GM18861 (cell line): ENCODE measurements at regions not wholly inside any gene's neighbourhood (a gene's known extent, or its start where the extent isn't known, plus 50 kb on each side); places are given as distances from the start of the nearest gene placed in this dataset.
A peak's percentile ranks its signal among the peaks of the same experiment; 100 is the strongest.
"Not testable (repeated sequence)": the region's sequence is repeated elsewhere in the genome, so short reads cannot be mapped to it uniquely, and the experiment has no call there.

Source experiments
- ATAC-seq: cut with Tn5 transposase; IDR thresholded peaks from one replicate; pipeline ENCODE4 v1.9.1; 2021; ENCODE audit not compliant: unreplicated experiment

DNA sequence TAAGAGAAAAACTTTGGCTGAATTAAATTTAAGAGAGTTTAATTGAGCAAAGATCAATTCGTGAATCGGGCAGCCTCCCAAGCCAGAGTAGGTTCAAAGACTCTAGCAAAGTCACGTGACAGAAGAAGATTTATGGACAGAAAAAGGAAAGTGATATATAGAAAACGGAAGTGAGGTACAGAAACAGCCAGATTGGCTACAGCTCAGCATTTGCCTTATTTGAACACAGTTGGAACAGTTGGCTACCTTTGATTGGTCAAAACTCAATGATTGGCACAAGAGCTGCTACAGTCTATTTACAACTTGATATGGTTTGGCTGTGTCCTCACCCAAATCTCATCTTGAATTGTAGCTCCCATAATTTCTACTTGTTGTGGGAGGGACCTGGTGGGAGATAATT lies 102.6 kb downstream of the PLG start:
- ATAC-seq: no peak

DNA sequence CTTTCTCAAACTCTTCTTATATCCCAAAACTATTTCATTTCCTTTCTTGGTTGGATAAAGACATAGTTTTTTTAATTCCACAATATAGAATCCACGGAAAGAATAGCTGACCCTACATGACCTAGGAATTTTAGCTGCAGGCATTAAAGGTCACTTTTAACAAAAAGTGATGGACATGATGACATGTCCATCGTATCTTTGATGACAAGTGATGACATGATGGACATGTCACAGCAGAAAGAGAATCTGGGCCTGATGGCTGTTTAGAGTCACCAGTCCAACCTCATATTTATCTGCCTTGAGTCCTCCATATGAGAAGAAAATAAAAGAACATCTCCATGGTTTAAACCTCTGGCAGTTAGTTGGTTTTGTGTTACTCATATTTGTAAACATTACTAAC lies 106.2 kb downstream of the PLG start:
- ATAC-seq: no peak

DNA sequence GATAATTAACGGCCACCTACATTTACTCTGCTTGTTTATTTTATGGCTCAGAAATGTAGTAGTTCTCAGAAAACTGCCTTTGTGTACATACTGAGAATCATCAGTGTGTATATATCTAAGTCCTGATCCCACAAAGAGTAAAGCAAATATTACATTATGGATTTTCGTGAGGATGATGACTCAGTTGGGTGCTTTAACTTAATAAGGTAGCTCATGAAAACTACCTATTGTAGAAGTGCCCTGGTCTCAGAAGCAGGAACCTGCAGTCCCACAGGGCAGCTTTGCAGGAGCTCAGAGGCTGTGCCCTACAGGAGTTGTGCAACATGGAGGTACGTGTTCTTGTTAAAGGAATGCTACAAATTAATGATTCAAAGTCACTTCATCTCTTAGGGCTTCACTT lies 108.2 kb downstream of the PLG start:
- no peak for ATAC-seq

DNA sequence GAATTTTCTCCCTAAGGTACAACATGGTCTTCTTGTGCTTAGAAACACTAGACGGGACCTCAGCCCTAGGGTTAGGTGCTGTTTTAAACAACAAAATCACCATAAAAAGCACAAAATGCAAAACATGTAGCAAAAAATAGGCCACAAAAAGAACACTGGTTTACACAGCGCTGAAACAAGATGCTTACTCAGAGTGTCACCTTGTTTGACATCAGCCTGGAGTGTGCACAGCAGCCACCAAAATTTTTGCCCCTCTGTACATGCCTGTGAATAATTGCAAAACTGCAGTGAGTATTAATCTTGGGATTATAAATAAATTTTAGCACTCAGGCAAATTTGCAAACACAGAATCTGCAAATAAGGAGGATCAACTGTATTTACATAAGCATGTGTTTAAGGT lies 110.1 kb downstream of the PLG start:
- no peak for ATAC-seq

DNA sequence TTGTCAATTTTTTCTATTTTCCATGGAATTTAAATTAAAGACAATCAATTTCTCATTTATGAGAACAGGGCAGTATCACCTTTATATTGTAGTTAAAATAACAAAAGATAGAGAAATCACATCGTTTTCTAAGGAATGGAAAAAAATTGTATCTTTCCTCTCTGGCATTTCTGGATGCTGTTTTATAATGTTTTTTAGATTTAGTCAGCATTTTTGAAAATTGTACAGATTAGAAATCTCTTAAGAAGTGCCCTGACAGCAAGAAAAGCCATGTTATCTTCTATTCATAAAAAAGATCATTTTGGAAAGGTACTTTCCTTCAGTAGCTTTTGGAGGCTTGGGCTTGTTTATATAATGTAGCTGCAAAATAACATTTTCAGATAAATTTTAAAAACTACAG lies 116.9 kb downstream of the PLG start:
- ATAC-seq: no peak

DNA sequence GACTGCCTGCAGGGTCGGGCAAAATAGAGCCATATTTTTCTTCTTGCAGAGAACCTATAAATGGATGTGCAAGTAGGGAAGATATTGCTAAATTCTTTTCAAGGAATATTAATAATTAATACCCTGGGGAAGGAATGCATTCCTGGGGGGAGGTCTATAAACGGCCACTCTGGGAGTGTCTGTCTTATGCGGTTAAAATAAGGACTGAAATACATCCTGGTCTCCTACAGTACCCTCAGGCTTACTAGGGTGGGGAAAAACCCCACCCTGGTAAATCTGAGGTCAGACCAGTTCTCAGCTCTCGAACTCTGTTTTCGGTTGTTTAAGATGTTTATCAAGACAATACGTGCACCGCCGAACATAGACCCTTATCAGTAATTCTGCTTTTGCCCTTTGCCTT lies 118.6 kb downstream of the PLG start:
- not testable (repeated sequence) for ATAC-seq

DNA sequence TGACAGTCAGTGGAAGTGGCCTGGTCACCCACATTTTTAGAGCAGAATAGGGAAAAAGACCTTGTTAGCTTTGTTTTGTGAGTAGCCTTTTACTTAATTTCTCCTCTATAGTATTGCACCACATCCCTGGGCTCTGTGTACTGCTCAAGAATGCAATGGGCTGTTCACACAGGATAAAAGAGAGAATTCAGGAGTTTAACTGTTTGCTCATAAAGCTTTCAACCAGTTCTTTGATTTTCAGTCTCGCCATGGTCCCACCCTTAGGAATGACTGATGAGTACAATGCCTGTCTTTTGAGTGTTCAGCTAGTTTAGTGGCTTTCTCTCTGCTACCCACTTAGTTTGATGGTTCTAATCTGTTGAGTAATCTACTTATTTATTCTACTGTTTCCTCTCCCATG lies 129.7 kb downstream of the PLG start:
- ATAC-seq: no peak

DNA sequence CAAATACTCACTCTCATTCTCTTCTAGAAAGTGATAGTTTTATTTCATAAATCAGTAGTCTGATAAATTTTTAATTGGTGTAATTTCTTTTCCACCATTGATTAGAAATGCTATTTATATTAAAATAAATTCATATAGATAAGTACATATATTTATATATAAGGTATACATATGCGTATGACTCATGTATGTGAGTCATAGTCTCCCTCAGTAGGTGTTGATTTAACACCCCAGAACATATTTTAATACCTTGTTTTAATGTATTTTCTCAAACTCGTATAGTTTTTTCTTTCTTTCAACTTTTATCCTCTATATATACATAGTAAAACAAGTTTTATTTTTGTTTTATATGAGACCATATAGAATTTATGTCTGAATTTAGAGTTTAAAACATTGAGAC lies 130.4 kb downstream of the PLG start:
- no peak for ATAC-seq

DNA sequence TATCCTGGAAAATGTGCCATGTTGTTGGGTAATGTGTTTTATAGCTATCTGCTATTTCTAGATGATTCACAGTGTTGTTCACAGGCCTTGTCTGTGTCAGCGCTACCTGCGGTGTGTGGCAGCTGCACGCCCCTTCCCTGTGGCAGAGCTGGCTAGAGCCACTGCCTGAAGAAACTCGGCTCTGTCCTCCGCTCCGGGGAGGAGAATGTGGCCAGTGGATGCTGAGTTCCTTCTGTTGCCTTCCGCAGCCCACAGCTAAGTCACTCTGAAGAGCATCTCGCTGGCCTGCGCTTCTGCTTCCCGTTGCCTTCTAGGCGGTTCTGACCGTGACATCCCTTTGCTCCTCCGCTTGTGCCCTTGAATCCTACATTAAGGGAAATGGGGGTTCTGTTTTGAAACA lies 135.1 kb downstream of the PLG start:
- no peak for ATAC-seq

DNA sequence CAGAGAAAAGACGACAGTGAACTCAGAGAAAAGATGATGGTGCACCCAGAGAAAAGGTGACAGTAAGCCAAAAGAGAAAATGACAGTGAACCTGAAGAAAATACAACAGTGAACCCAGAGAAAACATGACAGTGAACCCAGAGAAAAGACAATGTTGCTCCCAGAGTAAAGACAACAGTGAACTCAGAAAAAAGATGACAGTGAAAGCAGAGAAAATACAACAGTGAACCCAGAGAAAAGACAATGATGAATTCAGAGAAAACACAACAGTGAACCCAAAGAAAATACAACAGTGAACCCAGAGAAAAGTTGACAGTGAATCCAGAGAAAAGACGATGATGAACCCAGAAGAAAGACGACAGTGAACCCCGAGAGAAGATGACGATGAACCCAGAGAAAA lies 140.5 kb upstream of the MAP3K4 start:
- no peak for ATAC-seq

DNA sequence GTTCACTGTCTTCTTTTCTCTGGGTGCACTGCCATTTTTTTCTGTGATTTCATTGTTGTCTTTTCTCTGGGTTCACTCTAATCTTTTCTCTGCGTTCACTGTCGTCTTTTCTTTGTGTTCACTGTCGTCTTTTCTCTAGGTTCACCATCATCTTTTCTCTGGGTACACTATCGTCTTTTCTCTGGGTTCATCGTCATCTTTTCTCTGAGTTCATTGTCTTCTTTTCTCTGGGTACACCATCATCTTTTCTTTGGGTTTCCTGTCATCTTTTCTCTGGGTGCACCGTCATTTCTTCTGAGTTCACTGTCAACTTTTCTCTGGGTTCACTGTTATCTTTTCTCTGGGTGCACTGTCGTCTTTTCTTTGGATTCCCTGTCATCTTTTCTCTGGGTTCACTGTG lies 137.6 kb upstream of the MAP3K4 start:
- ATAC-seq: no peak

DNA sequence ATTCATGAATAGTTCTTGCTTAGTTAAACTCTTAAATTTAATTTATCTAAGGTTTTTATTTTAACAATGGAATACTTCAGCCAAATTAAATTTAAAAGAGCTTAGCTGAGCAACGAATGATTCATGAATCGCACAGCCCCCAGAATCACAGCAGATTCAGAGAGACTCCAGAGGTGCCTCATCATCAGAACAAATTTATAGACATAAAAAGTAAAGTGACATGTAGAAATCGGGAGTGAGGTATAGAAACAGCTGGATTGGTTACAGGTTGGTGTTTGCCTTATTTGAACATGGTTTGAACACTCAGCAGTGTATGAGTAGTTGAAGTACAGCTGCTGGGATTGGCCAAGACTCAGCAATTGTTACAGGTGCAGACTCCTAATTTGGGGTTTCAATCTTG lies 132.7 kb upstream of the MAP3K4 start:
- no peak for ATAC-seq

DNA sequence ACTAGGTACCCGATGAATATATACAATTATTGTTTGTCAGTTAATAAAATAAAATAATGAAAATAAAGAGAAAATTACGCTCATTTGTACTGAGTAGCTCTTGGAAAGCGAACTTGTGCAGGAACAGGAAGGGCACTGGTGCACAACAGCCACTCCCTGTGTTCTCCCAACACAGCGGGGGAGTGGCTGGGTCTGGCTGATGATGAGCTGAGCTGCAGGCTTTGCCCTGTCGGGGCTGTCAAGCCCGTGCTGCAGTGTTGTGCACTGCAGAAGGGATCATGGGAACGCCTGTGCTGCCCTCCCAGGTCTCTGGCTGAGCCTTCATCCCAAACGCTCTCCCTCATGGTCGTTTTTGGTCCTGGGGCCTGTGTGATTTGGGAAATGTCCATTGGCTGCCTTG lies 131.7 kb upstream of the MAP3K4 start:
- no peak for ATAC-seq

DNA sequence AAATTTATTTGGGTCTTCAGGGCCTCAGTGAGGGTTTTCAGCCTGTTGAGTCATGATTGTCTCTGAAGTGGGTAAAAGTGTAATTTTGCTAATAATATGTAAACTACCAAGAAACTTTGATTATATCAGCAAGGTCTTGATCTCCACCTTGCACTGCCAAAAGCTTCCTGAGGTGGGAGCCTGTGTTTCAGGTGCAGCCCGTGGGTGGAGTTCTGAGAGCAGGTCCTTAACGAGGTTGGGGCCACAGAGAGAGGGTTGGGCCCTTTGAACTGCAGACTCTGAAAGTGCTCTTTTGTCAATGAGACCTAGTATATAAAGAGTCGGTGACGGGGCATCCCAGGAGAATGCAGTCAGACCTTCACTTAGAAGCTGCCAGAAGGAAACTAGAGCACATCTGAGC lies 129.7 kb upstream of the MAP3K4 start:
- no peak for ATAC-seq

DNA sequence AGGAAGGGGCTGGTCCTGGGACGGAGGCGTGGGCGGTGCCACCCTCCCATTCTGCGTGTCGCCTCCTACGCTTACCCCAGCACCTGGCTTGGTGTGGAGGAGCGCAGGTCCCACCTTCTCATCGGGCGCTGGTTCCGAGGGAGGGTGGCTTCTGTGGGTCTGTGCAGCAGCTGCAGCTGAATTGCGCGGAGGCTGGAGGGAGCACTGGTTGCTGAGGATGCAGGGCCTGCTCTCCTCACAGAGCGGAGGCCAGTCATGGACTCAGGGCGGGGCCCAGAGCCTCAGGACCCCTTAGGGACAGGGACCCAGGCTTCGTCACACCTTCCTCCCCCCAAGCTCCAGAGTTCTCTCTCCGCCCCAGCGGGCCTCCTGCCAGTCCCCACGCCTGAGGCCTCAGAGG lies 127.8 kb upstream of the MAP3K4 start:
- no peak for ATAC-seq

DNA sequence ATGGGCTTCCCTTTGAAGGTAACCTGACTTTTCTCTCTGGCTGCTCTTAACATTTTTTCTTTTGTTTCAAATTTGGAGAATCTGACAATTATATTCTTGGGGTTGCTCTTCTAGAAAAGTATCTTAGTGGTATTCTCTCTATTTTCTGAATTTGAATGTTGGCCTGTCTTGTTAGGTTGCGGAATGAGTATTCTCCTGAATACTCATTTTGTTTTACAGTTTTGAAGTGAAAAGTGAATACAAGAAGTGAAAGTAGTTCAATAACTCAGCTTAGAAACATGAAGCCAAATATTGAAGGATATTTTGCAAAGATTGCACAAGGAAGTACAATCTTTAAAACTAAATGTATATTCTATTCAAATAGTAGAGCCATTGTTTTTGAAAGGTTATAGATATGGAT lies 120.2 kb upstream of the MAP3K4 start:
- ATAC-seq: peak; percentile 85

DNA sequence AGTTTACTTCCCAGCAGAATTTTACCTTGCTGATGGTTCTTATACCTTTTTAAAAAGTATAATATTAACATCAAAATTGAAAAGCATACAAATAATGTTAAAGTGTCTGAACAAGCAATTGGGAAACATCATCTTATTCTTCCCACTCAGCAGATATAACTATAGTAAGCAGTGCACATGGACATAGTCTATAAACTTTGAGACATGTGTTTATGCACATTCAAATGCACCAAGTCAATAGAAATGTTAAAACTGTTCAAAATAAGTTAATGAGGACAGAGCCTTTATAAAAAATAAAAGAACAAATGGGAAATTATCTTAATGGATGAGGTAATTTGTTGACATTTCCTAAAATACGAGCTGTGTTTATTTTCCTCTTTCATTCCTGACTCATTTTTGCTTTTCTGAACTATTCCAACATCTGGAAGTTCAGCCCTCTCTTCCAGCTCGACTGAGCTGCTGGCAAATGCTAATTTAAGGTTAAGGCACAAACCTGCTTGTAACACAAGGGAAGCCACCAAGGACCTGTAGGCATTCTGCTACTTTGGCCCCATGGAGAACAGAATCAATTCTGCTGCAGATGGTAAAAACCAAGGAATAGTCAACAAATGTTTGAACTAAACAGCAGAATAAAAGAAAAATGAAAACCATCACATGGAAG lies 110.3 kb upstream of the MAP3K4 start:
- no peak for ATAC-seq

DNA sequence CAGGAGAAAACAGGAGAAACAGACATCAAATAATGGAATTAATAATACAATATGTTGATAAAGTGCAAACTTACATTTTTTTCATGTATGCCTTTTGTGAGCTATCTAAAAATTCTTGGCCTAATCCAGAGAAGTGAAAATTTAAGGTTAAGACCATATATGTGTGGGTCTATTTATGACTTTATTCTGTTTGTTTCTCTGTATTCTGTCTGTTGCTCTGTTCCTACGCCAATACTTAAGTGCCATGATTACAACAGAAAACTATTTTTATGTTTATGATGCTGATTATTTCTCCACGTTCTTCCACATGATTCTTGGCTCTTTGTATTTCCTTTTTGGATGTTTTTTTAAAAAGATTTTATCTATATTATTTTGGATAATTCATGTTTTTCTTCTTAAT lies 109.6 kb upstream of the MAP3K4 start:
- no peak for ATAC-seq

DNA sequence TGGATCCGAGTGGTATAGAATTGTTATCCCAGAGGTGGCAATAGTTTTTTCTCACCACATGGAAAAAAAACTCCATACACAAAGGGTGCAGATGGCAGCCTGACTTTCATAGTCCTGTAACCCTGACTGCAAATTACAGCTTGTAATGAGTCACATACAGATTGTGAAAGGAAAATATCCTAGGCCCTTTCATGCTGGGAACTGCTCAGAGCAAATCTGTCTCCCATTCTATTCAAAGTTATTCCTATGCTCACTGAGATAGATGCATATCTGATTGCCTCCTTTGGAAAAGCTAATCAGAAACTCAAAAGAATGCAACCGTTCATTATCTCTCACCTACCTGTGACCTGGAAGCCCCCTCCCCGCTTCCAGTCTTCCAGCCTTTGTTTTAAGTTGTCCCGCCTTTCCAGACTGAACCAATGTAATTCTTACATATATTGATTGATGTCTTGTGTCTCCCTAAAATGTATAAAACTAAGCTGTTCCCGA lies 108.7 kb upstream of the MAP3K4 start:
- ATAC-seq: no peak

DNA sequence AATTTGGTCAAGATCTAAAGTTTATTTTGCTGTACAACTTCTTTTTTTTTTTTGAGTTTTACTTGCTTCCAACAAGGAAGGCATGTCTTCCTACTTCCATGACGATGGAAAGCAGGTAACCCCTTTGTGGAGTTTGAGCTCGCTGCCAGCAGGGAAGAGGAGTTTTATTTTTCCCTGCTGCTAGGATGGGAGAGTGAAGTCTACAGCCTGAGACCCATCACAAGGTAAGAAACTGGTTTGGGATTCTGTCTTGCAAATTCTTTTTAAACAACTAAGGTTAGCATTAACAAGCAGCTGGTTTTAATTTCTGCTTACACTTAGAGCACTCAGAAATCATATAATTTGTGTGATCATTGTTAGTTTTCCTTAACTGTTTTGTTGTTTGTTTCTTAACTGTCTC lies 108.0 kb upstream of the MAP3K4 start:
- no peak for ATAC-seq

DNA sequence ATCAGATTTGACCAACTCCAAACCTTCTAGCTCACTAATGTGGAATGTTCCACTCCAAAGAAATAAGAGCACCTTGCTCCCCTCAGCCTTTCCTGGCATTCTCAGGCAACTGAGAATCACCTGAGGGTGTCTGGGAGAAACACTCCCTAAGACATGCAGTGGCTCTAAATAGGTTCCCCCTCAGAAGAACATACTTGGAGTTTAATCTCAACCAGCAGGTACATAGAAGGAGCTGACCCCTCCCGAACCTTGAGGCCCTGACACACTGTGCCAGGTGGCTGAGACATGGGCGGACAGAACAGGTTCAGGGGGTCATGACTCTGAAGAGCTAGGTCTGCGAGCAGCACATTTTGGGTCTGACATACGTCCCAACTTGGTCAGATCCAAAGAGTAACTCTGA lies 107.6 kb upstream of the MAP3K4 start:
- ATAC-seq: no peak

DNA sequence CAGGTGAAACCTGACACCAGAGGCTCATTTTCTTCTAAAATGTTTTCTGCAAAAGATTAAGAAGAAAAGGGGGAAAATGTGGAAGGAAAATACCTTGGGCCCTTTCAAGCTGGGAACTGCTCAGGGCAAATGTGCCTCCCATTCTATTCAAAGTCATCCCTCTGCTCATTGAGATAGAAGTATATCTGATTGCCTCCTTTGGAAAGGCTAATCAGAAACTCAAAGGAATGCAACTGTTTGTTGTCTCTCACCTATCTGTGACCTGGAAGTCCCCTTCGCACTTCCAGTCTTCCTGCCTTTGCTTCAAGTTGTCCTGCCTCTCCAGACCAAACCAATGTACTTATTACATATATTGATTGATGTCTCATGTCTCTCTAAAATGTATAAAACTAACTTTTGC lies 102.4 kb upstream of the MAP3K4 start:
- ATAC-seq: not testable (repeated sequence)

DNA sequence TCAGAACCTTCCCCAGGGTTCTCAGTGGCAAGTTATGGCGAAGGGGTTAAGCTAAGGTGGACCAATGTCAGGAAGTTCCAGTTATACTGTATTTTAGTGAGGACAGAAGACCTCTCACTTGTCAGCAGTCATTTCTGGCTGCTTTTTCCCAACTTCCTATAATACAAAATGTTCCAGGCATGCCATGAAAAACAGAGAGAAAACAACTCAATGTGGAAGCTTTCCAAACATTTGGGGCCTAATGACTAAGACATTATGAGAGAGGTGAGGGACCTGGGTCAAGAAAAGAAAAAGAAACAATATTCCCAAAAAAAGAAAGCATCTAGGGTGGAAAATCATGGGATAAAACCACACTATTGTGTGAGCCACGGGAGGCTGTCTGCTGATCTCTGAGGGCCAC lies 99.9 kb upstream of the MAP3K4 start:
- ATAC-seq: no peak

DNA sequence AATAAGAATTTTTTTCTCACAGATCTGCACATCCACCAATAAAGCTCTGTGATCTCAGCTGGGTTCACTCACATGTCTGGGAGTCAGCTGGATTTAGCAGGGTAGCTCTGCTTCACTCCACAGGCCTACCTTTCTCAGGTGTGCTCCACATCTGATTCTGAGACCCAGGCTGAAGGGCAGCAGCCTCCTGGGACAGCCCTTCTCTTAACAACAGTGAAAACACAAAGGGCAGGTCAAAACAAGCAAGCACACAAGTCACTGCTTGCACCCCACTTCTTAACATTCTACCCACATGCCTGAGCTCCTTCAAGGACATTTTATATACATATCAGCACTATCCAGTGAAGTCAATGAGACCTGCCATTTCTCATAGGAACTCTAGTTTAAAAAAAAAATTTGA lies 96.0 kb upstream of the MAP3K4 start:
- no peak for ATAC-seq
